ENCODE measurements at regions not wholly inside any gene's neighbourhood (a gene's known extent, or its start where the extent isn't known, plus 50 kb on each side); places are given as distances from the start of the nearest gene placed in this dataset.

DNA sequence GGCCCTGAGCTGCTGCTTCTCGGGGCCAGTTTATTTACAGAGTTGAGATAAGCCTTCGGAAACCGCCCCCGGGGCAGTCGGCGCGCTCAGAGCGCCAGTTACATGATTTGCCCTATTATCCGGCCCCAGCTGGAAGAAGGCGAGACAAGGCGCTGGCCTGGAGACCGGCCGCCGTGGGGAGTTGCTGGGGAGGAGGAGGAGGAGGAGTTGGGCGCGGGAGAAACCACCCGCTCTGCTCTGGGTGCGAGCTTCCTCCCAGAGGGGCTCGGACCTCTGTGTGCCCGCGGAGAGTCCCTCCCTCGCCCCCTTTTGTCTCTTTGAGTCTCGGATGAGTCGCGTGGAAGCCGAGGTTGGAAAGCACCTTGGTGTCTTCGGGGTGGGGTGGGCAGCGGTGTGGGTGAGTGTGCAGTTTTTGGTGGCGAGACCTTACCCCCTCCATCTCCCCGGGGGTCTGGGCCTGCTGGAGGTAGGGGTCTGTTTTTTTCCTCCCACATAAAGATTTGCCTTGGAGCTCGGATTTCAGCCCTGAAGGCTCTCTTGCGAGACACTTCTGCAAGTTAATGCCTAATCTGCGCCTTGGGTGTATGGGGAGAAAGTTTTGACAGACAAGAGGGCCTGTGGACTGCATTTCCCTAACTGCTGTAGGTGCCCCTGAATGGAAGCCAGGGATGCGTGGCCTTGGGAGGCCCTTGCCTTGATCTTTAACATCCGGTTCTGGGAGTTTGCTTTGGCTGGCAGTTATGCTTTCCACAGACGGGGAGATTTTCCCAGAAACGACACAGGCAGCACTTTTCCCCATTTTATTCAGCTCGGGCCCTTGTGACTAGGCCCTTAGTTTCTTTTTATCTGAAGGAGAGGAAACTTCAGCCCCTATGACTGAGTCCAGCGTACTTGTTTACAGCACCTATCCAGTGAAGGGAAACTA lies 80.0 kb downstream of the NDUFS5 start:
- Mint-ChIP-seq H3K4me1 (peaks cover 35% of the 10 kb centered on the region), H3K9me3 (no peaks in the 10 kb centered on the region), H3K36me3 (ENCODE audit: low read depth) (no peaks in the 10 kb centered on the region), H3K4me3 (no peak overlapping the region), H3K27me3 (ENCODE audit: low read depth) (peaks cover 3% of the 10 kb centered on the region), H3K27ac (ENCODE audit: unreplicated experiment) (peak overlapping the region; percentile 91)
- TF ChIP-seq, protein P1, sequence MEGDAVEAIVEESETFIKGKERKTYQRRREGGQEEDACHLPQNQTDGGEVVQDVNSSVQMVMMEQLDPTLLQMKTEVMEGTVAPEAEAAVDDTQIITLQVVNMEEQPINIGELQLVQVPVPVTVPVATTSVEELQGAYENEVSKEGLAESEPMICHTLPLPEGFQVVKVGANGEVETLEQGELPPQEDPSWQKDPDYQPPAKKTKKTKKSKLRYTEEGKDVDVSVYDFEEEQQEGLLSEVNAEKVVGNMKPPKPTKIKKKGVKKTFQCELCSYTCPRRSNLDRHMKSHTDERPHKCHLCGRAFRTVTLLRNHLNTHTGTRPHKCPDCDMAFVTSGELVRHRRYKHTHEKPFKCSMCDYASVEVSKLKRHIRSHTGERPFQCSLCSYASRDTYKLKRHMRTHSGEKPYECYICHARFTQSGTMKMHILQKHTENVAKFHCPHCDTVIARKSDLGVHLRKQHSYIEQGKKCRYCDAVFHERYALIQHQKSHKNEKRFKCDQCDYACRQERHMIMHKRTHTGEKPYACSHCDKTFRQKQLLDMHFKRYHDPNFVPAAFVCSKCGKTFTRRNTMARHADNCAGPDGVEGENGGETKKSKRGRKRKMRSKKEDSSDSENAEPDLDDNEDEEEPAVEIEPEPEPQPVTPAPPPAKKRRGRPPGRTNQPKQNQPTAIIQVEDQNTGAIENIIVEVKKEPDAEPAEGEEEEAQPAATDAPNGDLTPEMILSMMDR (conservative IDR thresholded peaks at IDR 0.05) = no peak
- peak; percentile 30 for DNase-seq (ENCODE audit: low read depth, low spot score)

DNA sequence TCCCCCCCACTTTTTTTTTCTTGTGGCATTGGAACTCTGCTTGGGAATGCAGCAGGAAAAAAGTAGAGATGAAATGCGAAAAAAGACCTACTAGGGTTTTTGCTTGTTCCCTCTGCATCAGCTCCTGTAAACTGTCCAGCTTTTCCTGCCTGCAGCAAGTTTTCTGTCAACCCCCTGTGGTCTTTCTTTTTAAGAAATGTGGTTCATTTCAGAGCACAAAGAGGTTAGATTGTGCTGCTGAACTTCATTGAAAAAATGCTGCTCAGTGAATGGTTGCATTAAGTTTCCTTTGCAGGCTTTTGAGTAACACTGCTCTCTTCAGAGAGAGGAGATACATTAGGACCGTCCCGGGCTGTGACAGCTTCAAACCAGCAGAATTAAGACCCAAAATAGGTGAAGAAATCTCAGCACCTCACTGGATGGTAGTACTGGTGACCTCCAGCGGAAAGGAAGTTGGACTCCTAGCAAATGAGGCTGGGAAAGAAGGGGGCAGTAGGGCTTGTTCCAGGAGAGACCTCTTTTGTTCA lies 80.7 kb downstream of the NDUFS5 start:
- DNase-seq (ENCODE audit: low read depth, low spot score) = no peak
- Mint-ChIP-seq H3K36me3 (ENCODE audit: low read depth) (no peaks in the 10 kb centered on the region), H3K4me1 (peaks cover 35% of the 10 kb centered on the region), H3K27ac (ENCODE audit: unreplicated experiment) (no peak overlapping the region), H3K4me3 (no peak overlapping the region), H3K27me3 (ENCODE audit: low read depth) (peaks cover 3% of the 10 kb centered on the region), H3K9me3 (no peaks in the 10 kb centered on the region)
- TF ChIP-seq, protein P1 (conservative IDR thresholded peaks at IDR 0.05) = no peak

DNA sequence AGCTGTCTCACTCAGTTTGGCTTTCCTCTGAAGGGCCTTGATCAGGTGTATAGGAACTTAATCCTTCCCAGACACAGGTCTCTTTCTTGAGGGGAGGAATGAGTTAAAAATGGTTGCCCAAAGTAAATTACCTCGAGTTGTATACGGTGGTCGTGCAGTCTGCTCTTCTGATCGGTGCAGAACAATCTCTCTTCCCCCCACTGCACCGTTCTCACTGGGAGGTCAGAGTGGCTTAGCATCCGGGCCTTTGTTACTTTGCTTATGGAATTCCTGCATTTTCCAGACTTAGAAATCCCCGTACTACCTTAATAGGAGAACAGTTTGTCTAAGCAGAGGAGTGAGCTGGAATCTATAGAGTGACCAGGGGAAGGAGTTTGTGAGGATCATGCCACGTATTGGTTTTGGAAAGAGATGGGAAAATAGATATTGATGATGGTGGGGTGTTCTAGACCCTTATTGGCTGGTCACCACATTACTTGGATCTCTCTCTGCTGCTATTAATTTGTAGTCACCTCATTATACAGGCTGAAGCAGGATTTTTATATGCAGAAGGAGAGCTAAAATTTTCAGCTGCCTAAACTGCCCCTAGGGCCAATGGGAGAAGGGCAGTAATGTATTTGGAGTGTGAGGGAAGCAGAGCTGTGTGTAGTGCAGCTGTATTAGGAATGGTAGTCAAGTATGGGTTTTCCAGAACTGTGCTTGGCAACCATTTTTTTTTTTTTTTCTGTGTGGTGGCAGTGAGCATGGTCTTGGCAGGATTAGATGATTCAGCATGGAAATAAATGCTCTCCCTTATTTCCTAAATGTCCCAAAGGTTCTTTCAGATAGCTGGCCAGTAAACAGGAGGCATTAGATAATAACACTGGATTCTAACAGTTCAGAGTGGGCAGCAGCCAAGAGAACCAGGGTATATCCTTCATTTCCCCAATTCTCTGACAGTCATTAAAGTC lies 81.5 kb downstream of the NDUFS5 start:
- TF ChIP-seq, protein P1 (conservative IDR thresholded peaks at IDR 0.05) = no peak
- no peak for DNase-seq (ENCODE audit: low read depth, low spot score)
- H3K36me3 Mint-ChIP-seq (ENCODE audit: low read depth) = no peaks in the 10 kb centered on the region

DNA sequence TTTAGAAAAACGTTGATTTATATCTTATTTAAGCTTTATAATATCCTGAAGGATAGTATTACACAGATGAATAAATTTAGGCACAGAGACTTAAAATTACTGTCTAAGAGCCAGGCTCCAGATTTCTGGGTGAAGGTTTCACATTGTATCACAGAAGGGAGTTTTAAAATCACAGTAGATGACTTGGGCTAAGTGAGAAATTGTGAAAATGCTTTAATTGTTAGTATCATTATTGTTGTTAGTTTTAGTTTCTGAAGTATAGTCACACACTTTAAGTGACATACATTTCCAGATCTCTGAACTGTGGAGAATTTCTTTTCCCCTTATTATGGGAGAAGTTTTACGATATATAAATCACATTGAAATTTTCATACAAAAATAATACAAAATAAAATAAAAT lies 83.5 kb downstream of the NDUFS5 start:
- H3K4me1 Mint-ChIP-seq = peaks cover 12% of the 10 kb centered on the region
- DNase-seq (ENCODE audit: low read depth, low spot score) = no peak
- no peaks in the 10 kb centered on the region for H3K9me3 Mint-ChIP-seq
- no peak overlapping the region for H3K27ac Mint-ChIP-seq (ENCODE audit: unreplicated experiment)
- peaks cover 7% of the 10 kb centered on the region for H3K36me3 Mint-ChIP-seq (ENCODE audit: low read depth)
- H3K27me3 Mint-ChIP-seq (ENCODE audit: low read depth) = no peaks in the 10 kb centered on the region
- no peak overlapping the region for H3K4me3 Mint-ChIP-seq
- TF ChIP-seq, protein P1 (conservative IDR thresholded peaks at IDR 0.05) = no peak

More for the DNA sequence above, 81.5 kb downstream of the NDUFS5 start:
- Mint-ChIP-seq H3K4me1 (peaks cover 28% of the 10 kb centered on the region), H3K27me3 (ENCODE audit: low read depth) (peaks cover 1% of the 10 kb centered on the region), H3K27ac (ENCODE audit: unreplicated experiment) (no peak overlapping the region), H3K4me3 (no peak overlapping the region), H3K9me3 (no peaks in the 10 kb centered on the region)

DNA sequence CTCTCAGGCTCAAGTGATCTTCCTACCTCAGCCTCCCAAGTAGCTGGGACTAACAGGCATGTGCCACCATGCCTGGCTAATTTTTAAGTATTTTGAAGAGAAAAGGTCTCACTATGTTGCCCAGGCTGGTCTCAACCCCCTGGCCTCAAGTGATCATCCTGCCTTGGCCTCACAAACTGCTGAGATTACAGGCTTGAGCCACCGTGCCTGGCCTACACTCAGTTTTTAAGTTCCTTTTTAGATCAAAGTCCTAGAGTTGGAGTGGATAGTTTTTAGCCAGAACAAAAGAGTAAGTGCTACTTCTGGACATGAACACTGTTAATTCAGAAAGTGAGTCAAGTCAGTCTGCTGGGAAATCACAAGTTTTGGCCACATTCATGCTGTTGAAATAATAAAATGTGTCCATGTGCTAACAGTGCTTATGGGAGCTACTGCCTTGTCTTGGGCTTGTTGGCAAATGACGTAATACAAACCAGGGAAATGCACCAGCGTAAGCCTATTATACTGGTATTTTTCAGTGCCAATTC lies 84.2 kb downstream of the NDUFS5 start:
- Mint-ChIP-seq H3K9me3 (no peaks in the 10 kb centered on the region), H3K27ac (ENCODE audit: unreplicated experiment) (no peak overlapping the region), H3K27me3 (ENCODE audit: low read depth) (no peaks in the 10 kb centered on the region), H3K4me3 (no peak overlapping the region), H3K36me3 (ENCODE audit: low read depth) (peaks cover 7% of the 10 kb centered on the region), H3K4me1 (peaks cover 10% of the 10 kb centered on the region)
- TF ChIP-seq, protein P1 (conservative IDR thresholded peaks at IDR 0.05) = no peak
- DNase-seq (ENCODE audit: low read depth, low spot score) = no peak
